WTC11 (cell line): ENCODE measurements at regions not wholly inside any gene's neighbourhood (a gene's known extent, or its start where the extent isn't known, plus 50 kb on each side); places are given as distances from the start of the nearest gene placed in this dataset.

Experiments
- ATAC-seq: fragments of 200-7000 bp; cut with Tn5 transposase; 2 replicates; pipeline ENCODE4 v1.10.0; 2021; ENCODE audit warnings: mild to moderate bottlenecking, moderate library complexity
- CTCF ChIA-PET: fragments of 300-600 bp; sonication (Branson Sonifier 250); formaldehyde crosslinking; loops from one replicate; lab custom pipeline; 2021; ENCODE audit warnings: antibody characterized with exemption; lab: Charles Lee
- POLR2A ChIA-PET: fragments of 350-600 bp; sonication (Branson Sonifier 250); formaldehyde crosslinking; loops from one replicate; lab custom pipeline; 2021; ENCODE audit warnings: antibody characterized with exemption; lab: Charles Lee
- DNase-seq: peaks from one replicate; pipeline ENCODE4 v3.0.0; 2021; ENCODE audit warnings: low spot score
- H3K27ac Mint-ChIP-seq: 2 replicates; pipeline ENCODE4 v1.8.0; 2021; ENCODE audit warnings: mixed read lengths
- H3K27me3 Mint-ChIP-seq: 2 replicates; pipeline ENCODE4 v1.8.0; 2021; ENCODE audit warnings: low read depth, mild to moderate bottlenecking, moderate library complexity, mixed read lengths
- H3K36me3 Mint-ChIP-seq: 2 replicates; pipeline ENCODE4 v1.8.0; 2021; ENCODE audit warnings: mixed read lengths
- H3K4me1 Mint-ChIP-seq: 2 replicates; pipeline ENCODE4 v1.8.0; 2022; ENCODE audit warnings: mixed read lengths
- H3K4me3 Mint-ChIP-seq: 2 replicates; pipeline ENCODE4 v1.8.0; 2021; ENCODE audit warnings: mild to moderate bottlenecking, moderate library complexity, mixed read lengths
- H3K9me3 Mint-ChIP-seq: 2 replicates; pipeline ENCODE4 v1.8.0; 2021; ENCODE audit warnings: mixed read lengths
- AR ChIP-seq: fragments of 250-450 bp; sonication (Bioruptor Pico); IDR thresholded peaks from 2 replicates; pipeline ENCODE4 v1.9.0; 2021; ENCODE audit warnings: mild to moderate bottlenecking
- ARID4B ChIP-seq: sonication (generic); formaldehyde crosslinking; IDR thresholded peaks from 2 replicates; pipeline ENCODE4 v1.8.0; 2023; ENCODE audit warnings: missing genetic modification reagents, mild to moderate bottlenecking, borderline replicate concordance
- E2F4 ChIP-seq: sonication (generic); formaldehyde crosslinking; IDR thresholded peaks from 2 replicates; pipeline ENCODE4 v1.8.1; 2022; ENCODE audit warnings: low read depth, mild to moderate bottlenecking, moderate library complexity, missing genetic modification reagents, borderline replicate concordance
- EMX1 ChIP-seq: fragments of 250-450 bp; sonication (Bioruptor Pico); IDR thresholded peaks from 2 replicates; pipeline ENCODE4 v1.8.0; 2021; ENCODE audit warnings: mild to moderate bottlenecking
- ESRRA ChIP-seq: sonication (generic); formaldehyde crosslinking; IDR thresholded peaks from 2 replicates; pipeline ENCODE4 v1.8.1; 2022; ENCODE audit warnings: mild to moderate bottlenecking, missing genetic modification reagents, borderline replicate concordance
- ETV6 ChIP-seq: sonication (generic); formaldehyde crosslinking; IDR thresholded peaks from 2 replicates; pipeline ENCODE4 v1.8.1; 2022; ENCODE audit warnings: mild to moderate bottlenecking, missing genetic modification reagents
- FOXK1 ChIP-seq: sonication (generic); formaldehyde crosslinking; IDR thresholded peaks from 2 replicates; pipeline ENCODE4 v1.8.0; 2022; ENCODE audit warnings: mild to moderate bottlenecking, moderate library complexity, missing genetic modification reagents
- MXD4 ChIP-seq: fragments of 250-450 bp; sonication (Bioruptor Pico); IDR thresholded peaks from 2 replicates; pipeline ENCODE4 v1.8.0; 2021; ENCODE audit warnings: mild to moderate bottlenecking, moderate library complexity, borderline replicate concordance
- NFE2L1 ChIP-seq: sonication (generic); formaldehyde crosslinking; IDR thresholded peaks from 2 replicates; pipeline ENCODE4 v1.8.1; 2023; ENCODE audit warnings: missing genetic modification reagents
- NR2C2 ChIP-seq: sonication (generic); formaldehyde crosslinking; IDR thresholded peaks from 2 replicates; pipeline ENCODE4 v1.8.0; 2022; ENCODE audit warnings: mild to moderate bottlenecking, missing genetic modification reagents
- TEAD1 ChIP-seq: sonication (generic); formaldehyde crosslinking; IDR thresholded peaks from 2 replicates; pipeline ENCODE4 v1.8.0; 2022; ENCODE audit warnings: mild to moderate bottlenecking, missing genetic modification reagents
- ZBTB21 ChIP-seq: sonication (generic); formaldehyde crosslinking; IDR thresholded peaks from 2 replicates; pipeline ENCODE4 v1.8.1; 2023; ENCODE audit warnings: mild to moderate bottlenecking, missing genetic modification reagents, borderline replicate concordance
- ZBTB43 ChIP-seq: sonication (generic); formaldehyde crosslinking; IDR thresholded peaks from 2 replicates; pipeline ENCODE4 v1.8.1; 2023; ENCODE audit warnings: mild to moderate bottlenecking, missing genetic modification reagents
- TF ChIP-seq, protein P1 (sequence below): fragments of 250-450 bp; sonication (Bioruptor Pico); IDR thresholded peaks from 2 replicates; pipeline ENCODE4 v1.9.0; 2021; ENCODE audit warnings: moderate library complexity, mild to moderate bottlenecking, inconsistent platforms, borderline replicate concordance
- TF ChIP-seq, protein P2 (sequence below): fragments of 200-600 bp; IDR thresholded peaks from 2 replicates; pipeline ENCODE4 v1.8.0; 2022; ENCODE audit warnings: antibody characterized with exemption

- Mint-ChIP-seq H3K4me1 (peaks cover 8% of the 10 kb centered on the region), H3K4me3 (no peak overlapping the region), H3K27me3 (peaks cover 18% of the 10 kb centered on the region), H3K9me3 (no peaks in the 10 kb centered on the region), H3K36me3 (no peaks in the 10 kb centered on the region), H3K27ac (no peak overlapping the region)
- ATAC-seq (no peak), DNase-seq (no peak)
- ChIA-PET POLR2A (no interaction called here), CTCF (no interaction called here)
- TF ChIP-seq, protein P1, sequence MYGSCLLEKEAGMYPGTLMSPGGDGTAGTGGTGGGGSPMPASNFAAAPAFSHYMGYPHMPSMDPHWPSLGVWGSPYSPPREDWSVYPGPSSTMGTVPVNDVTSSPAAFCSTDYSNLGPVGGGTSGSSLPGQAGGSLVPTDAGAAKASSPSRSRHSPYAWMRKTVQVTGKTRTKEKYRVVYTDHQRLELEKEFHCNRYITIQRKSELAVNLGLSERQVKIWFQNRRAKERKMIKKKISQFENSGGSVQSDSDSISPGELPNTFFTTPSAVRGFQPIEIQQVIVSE (CRISPR knock-in tag) = no peak
- TF ChIP-seq NR2C2 (CRISPR knock-in tag) (no peak), ZBTB21 (CRISPR knock-in tag) (no peak), EMX1 (no peak), ZBTB43 (CRISPR knock-in tag) (no peak), AR (no peak), E2F4 (CRISPR knock-in tag) (no peak), ESRRA (CRISPR knock-in tag) (no peak), ETV6 (CRISPR knock-in tag) (no peak)
- TF ChIP-seq, protein P2, sequence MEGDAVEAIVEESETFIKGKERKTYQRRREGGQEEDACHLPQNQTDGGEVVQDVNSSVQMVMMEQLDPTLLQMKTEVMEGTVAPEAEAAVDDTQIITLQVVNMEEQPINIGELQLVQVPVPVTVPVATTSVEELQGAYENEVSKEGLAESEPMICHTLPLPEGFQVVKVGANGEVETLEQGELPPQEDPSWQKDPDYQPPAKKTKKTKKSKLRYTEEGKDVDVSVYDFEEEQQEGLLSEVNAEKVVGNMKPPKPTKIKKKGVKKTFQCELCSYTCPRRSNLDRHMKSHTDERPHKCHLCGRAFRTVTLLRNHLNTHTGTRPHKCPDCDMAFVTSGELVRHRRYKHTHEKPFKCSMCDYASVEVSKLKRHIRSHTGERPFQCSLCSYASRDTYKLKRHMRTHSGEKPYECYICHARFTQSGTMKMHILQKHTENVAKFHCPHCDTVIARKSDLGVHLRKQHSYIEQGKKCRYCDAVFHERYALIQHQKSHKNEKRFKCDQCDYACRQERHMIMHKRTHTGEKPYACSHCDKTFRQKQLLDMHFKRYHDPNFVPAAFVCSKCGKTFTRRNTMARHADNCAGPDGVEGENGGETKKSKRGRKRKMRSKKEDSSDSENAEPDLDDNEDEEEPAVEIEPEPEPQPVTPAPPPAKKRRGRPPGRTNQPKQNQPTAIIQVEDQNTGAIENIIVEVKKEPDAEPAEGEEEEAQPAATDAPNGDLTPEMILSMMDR = no peak
Observed at GRCh38 chr6:74482180-74482579, 723.7 kb downstream of the COL12A1 start.

GRCh38 chr6:74480561-74480960, 725.3 kb downstream of the COL12A1 start:
- Mint-ChIP-seq H3K4me1 (peaks cover 8% of the 10 kb centered on the region), H3K36me3 (no peaks in the 10 kb centered on the region), H3K27ac (no peak overlapping the region), H3K27me3 (peaks cover 18% of the 10 kb centered on the region), H3K4me3 (no peak overlapping the region), H3K9me3 (no peaks in the 10 kb centered on the region)
- ATAC-seq = no peak
- ChIA-PET POLR2A (no interaction called here), CTCF (no interaction called here)
- no peak for DNase-seq
- TF ChIP-seq NFE2L1 (CRISPR knock-in tag) (no peak), TEAD1 (no peak), FOXK1 (no peak), MXD4 (CRISPR knock-in tag) (no peak), ARID4B (no peak)
- TF ChIP-seq, protein P1 (CRISPR knock-in tag) = no peak
